Right lobe of liver (tissue), 6 donors: ENCODE measurements at regions not wholly inside any gene's neighbourhood (a gene's known extent, or its start where the extent isn't known, plus 50 kb on each side); places are given as distances from the start of the nearest gene placed in this dataset.

Experiments used
- ATAC-seq, 4 donors: fragments of 200-7000 bp; cut with Tn5 transposase; one replicate each; pipeline ENCODE4 v1.9.1; 2020; ENCODE audit warnings: mild to moderate bottlenecking in 4 of 4, moderate library complexity in 4 of 4
- DNase-seq, 3 donors: peaks; one replicate each; pipeline ENCODE4 v3.0.0-alpha.2; 2020
- H3K27ac ChIP-seq, 3 donors: fragments of 200-600 bp; one replicate each; pipeline ENCODE4 v1.8.0; 2022
- H3K27me3 ChIP-seq, 2 donors: fragments of 200-600 bp; one replicate each; pipeline ENCODE4 v1.8.0; 2022
- H3K36me3 ChIP-seq, 4 donors: fragments of 200-600 bp; sonication (generic) in 1 of 4; one replicate each; pipeline versions ENCODE4 v1.5.1 to v1.8.0; 2017 to 2022; ENCODE audit warnings: control low read depth in 1 of 4
- H3K4me1 ChIP-seq, 4 donors: fragments of 200-600 bp; sonication (generic) in 1 of 4; one replicate each; pipeline versions ENCODE4 v1.5.1 to v1.8.0; 2017 to 2022; ENCODE audit warnings: control low read depth in 1 of 4
- H3K4me3 ChIP-seq, 3 donors: fragments of 200-600 bp; one replicate each; pipeline ENCODE4 v1.8.0; 2022
- H3K9me3 ChIP-seq, 4 donors: fragments of 200-600 bp; sonication (generic) in 1 of 4; one replicate each; pipeline versions ENCODE4 v1.5.1 to v1.8.0; 2017 to 2022; ENCODE audit warnings: control low read depth in 1 of 4
- POLR2A ChIP-seq: fragments of 450-650 bp; IDR thresholded peaks from one replicate; pipeline ENCODE4 v1.6.1; 2017; ENCODE audit warnings: antibody characterized with exemption, mild to moderate bottlenecking
- WGBS: methylation state at CpG from one replicate; pipeline ENCODE4 v1.1.6; 2018; ENCODE audit warnings: low coverage, low lambda C conversion rate; ENCODE audit not compliant: insufficient coverage; ENCODE audit errors: missing lambda C conversion rate; 5-methylcytosine and 5-hydroxymethylcytosine counted together
- intact Hi-C, 2 donors: fragments of 100-400 bp; cut with DNase I; formaldehyde crosslinking; loops; one replicate each; pipeline versions ENCODE4 v1.11.2 to v1.14.1; 2022
- TF ChIP-seq, protein P1 (sequence below), 4 donors: fragments of 200-600 bp in 3 of 4; fragments of 450-650 bp in 1 of 4; IDR thresholded peaks; one replicate each; pipeline versions ENCODE4 v1.5.1 to v1.8.0; 2016 to 2022; ENCODE audit warnings: antibody characterized with exemption in 4 of 4, mild to moderate bottlenecking in 2 of 4
- donor health status: DM: no; HTN: yes; CAD: no.
- donor health status: DM: no; HTN: no; CAD: no.
- donor health status: DM: no; HTN: no; CAD: no.
- donor health status: DM: no; HTN: yes; CAD: no.
- donor health status: DM: no; HTN: yes; CAD: no.

DNA sequence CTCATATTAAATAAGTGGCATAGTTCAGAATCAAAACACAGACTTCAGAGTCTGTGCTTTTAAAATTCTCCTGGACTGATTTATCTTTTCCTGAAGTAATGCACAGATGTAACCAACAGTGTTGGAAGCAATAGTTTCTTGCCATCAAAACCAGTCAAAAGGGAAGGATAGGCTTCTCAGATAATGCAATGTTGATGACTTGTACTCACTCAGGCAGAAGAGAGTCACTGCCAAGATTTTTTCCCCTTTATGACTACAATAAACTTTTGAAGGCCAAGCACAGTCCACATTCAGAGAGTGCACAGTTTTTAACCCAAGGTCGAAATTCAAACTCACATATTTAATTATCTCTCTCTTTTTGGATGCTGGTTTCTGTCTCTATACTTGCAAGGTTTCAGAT, 305.0 kb upstream of the SGO1 start:
- Histone ChIP-seq H3K4me1 (no peaks in the 10 kb centered on the region), H3K27me3 (no peaks in the 10 kb centered on the region), H3K36me3 (no peaks in the 10 kb centered on the region), H3K4me3 (no peak overlapping the region), H3K27ac (no peak overlapping the region), H3K9me3 (no peaks in the 10 kb centered on the region)
- intact Hi-C loops, result no loop called here
- WGBS, result 11% methylated on average over 1 of the region's 1 CpG
- no peak for ATAC-seq
- DNase-seq, result no peak
- TF ChIP-seq, protein P1, sequence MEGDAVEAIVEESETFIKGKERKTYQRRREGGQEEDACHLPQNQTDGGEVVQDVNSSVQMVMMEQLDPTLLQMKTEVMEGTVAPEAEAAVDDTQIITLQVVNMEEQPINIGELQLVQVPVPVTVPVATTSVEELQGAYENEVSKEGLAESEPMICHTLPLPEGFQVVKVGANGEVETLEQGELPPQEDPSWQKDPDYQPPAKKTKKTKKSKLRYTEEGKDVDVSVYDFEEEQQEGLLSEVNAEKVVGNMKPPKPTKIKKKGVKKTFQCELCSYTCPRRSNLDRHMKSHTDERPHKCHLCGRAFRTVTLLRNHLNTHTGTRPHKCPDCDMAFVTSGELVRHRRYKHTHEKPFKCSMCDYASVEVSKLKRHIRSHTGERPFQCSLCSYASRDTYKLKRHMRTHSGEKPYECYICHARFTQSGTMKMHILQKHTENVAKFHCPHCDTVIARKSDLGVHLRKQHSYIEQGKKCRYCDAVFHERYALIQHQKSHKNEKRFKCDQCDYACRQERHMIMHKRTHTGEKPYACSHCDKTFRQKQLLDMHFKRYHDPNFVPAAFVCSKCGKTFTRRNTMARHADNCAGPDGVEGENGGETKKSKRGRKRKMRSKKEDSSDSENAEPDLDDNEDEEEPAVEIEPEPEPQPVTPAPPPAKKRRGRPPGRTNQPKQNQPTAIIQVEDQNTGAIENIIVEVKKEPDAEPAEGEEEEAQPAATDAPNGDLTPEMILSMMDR (IDR thresholded peaks at IDR 0.05), result no peak
- no peak for TF ChIP-seq POLR2A

- no peaks in the 10 kb centered on the region for H3K27me3 ChIP-seq
- H3K9me3 ChIP-seq, result no peaks in the 10 kb centered on the region
- no peaks in the 10 kb centered on the region for H3K36me3 ChIP-seq
- no peak for ATAC-seq
- intact Hi-C loops, result no loop called here
- H3K4me3 ChIP-seq, result no peak overlapping the region
- H3K27ac ChIP-seq, result no peak overlapping the region
- TF ChIP-seq, protein P1 (IDR thresholded peaks at IDR 0.05), result no peak
- TF ChIP-seq POLR2A, result no peak
- H3K4me1 ChIP-seq, result no peaks in the 10 kb centered on the region
- 37% methylated on average over 3 of the region's 3 CpGs for WGBS
- DNase-seq, result no peak
These were observed 302.1 kb upstream of the SGO1 start for GRCh38 chr3:20488151-20488550.

GRCh38 chr3:20484126-20484525, 298.1 kb upstream of the SGO1 start:
- WGBS, result 48% methylated on average over 2 of the region's 2 CpGs
- ATAC-seq, result no peak
- no peak overlapping the region for H3K27ac ChIP-seq
- H3K4me1 ChIP-seq, result no peaks in the 10 kb centered on the region
- no peak overlapping the region for H3K4me3 ChIP-seq
- DNase-seq, result no peak
- no peaks in the 10 kb centered on the region for H3K9me3 ChIP-seq
- H3K36me3 ChIP-seq, result no peaks in the 10 kb centered on the region
- TF ChIP-seq POLR2A, result no peak
- TF ChIP-seq, protein P1 (IDR thresholded peaks at IDR 0.05), result no peak
- intact Hi-C loops, result no loop called here
- no peaks in the 10 kb centered on the region for H3K27me3 ChIP-seq

- Histone ChIP-seq H3K9me3 (no peaks in the 10 kb centered on the region), H3K36me3 (no peaks in the 10 kb centered on the region), H3K27me3 (no peaks in the 10 kb centered on the region), H3K4me1 (no peaks in the 10 kb centered on the region), H3K4me3 (no peak overlapping the region), H3K27ac (no peak overlapping the region)
- WGBS, result 40% methylated on average over 2 of the region's 3 CpGs
- no peak for ATAC-seq
- TF ChIP-seq, protein P1 (IDR thresholded peaks at IDR 0.05), result no peak
- TF ChIP-seq POLR2A, result no peak
- DNase-seq, result no peak
- intact Hi-C loops, result no loop called here
These were observed 296.3 kb upstream of the SGO1 start for GRCh38 chr3:20482350-20482749.

GRCh38 chr3:20480786-20481365, 294.9 kb upstream of the SGO1 start:
- Histone ChIP-seq H3K27ac (no peak overlapping the region), H3K4me1 (no peaks in the 10 kb centered on the region), H3K9me3 (no peaks in the 10 kb centered on the region), H3K27me3 (no peaks in the 10 kb centered on the region), H3K36me3 (no peaks in the 10 kb centered on the region), H3K4me3 (no peak overlapping the region)
- intact Hi-C loops, result no loop called here
- DNase-seq (no peak), ATAC-seq (no peak)
- 36% methylated on average over 5 of the region's 5 CpGs for whole genome bisulfite sequencing
- TF ChIP-seq POLR2A, result no peak
- TF ChIP-seq, protein P1 (IDR thresholded peaks at IDR 0.05), result no peak
